ENCODE measurements at regions not wholly inside any gene's neighbourhood (a gene's known extent, or its start where the extent isn't known, plus 50 kb on each side); places are given as distances from the start of the nearest gene placed in this dataset.

DNA sequence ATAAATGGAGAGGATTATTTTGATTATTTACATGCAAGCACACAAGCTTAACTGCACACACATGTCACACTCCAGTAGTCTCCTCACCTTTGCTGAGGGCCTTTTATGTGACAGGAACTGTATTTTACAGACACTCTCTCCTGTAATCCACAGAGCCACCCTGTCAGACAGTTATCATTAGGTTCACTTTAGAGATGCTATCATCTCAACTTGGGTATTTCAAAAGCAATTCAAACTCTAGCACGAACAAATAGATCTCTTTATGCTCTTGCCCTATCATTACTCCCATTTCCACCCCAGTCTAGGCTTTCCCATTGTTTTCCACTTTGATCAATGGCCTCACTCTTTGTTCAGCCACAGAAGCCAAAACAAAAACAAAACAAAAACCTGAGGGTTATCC, 281.2 kb upstream of the EPHA4 start:
- Histone ChIP-seq H3K4me1 (ENCODE audit: insufficient read depth) (no peaks in the 10 kb centered on the region), H3K9me2 (ENCODE audit: insufficient read depth) (peaks cover 8% of the 10 kb centered on the region; the same call in 1 of the 2 replicates), H2AFZ (no peak overlapping the region), H3F3A (replicated peaks; ENCODE audit: low read depth) (no peaks in the 10 kb centered on the region), H3K79me2 (replicated peaks; ENCODE audit: insufficient read depth) (no peaks in the 10 kb centered on the region), H3K4me3 (no peak overlapping the region), H3K27ac (ENCODE audit: low read depth) (no peak overlapping the region), H4K20me1 (replicated peaks; ENCODE audit: insufficient read depth) (no peaks in the 10 kb centered on the region), H3K27me3 (ENCODE audit: insufficient read depth) (no peaks in the 10 kb centered on the region), H3K36me3 (ENCODE audit: insufficient read depth) (no peaks in the 10 kb centered on the region), H3K4me2 (no peak overlapping the region)
- TF ChIP-seq ZNF331 (CRISPR knock-in tag; IDR thresholded peaks at IDR 0.05; ENCODE audit: low read depth) = no peak
- TF ChIP-seq EZH2phosphoT487 (IDR thresholded peaks at IDR 0.05; ENCODE audit: unreplicated experiment) = no peak
- no peak for TF ChIP-seq STAT1 (IDR thresholded peaks at IDR 0.05; ENCODE audit: unreplicated experiment)
- no peak for TF ChIP-seq JUNB (IDR thresholded peaks at IDR 0.05; ENCODE audit: unreplicated experiment)
- TF ChIP-seq NANOG (IDR thresholded peaks at IDR 0.05; ENCODE audit: borderline replicate concordance) = no peak
- TF ChIP-seq CREB1 (CRISPR knock-in tag; IDR thresholded peaks at IDR 0.05; ENCODE audit: low read depth) = no peak
- TF ChIP-seq REST (IDR thresholded peaks at IDR 0.05; ENCODE audit: unreplicated experiment) = no peak
- no peak for TF ChIP-seq POLR2AphosphoS5 (IDR thresholded peaks at IDR 0.05; ENCODE audit: low read depth)
- no peaks in the 10 kb centered on the region for H3K9me3 Mint-ChIP-seq
- no peak overlapping the region for H3K27ac Mint-ChIP-seq
- no peaks in the 10 kb centered on the region; the same call in 1 of the 3 replicates for H3K4me1 Mint-ChIP-seq
- H3K4me3 Mint-ChIP-seq = no peak overlapping the region
- DNase-seq (ENCODE audit: low spot score) (no peak), ATAC-seq (no peak)
- H3K36me3 Mint-ChIP-seq (ENCODE audit: low read depth) = no peaks in the 10 kb centered on the region
- peaks cover 2% of the 10 kb centered on the region for H3K27me3 Mint-ChIP-seq (ENCODE audit: insufficient read depth, low read depth, poor library complexity)

DNA sequence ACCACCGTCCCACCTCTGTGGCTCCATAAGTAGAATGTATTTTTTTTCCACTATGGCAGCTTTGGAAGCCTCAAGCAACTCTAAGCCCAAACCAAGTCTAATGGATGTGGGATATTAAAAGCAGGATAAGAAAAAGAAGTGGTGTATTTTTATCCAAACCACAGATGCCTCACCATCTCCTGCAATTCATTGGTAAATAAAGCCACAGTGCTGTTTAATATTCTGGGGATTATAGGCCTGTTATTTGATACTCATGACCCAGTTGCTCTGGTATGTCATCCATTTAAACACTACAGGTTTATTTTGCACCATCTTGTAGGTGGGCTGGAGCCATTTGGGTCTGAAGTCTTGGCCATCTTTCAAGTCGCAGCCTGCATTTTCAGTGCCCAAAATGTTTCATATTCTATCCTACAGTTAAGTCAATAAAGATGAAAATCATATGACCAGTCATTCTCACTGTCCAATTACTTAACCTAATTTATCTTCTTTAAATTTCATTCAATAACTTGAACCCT, 279.5 kb upstream of the EPHA4 start:
- Mint-ChIP-seq H3K27me3 (ENCODE audit: insufficient read depth, low read depth, poor library complexity) (peaks cover 2% of the 10 kb centered on the region), H3K4me1 (no peaks in the 10 kb centered on the region; the same call in 1 of the 3 replicates), H3K27ac (no peak overlapping the region), H3K9me3 (no peaks in the 10 kb centered on the region), H3K36me3 (ENCODE audit: low read depth) (no peaks in the 10 kb centered on the region), H3K4me3 (no peak overlapping the region)
- H3K27ac ChIP-seq (ENCODE audit: low read depth) = no peak overlapping the region
- TF ChIP-seq POLR2AphosphoS5 (IDR thresholded peaks at IDR 0.05; ENCODE audit: low read depth) = no peak
- TF ChIP-seq REST (IDR thresholded peaks at IDR 0.05; ENCODE audit: unreplicated experiment) = no peak
- no peak for TF ChIP-seq EZH2 (IDR thresholded peaks at IDR 0.05; ENCODE audit: low read depth, unreplicated experiment)
- no peak for TF ChIP-seq ETS1 (IDR thresholded peaks at IDR 0.05)
- no peak for TF ChIP-seq STAT1 (IDR thresholded peaks at IDR 0.05; ENCODE audit: unreplicated experiment)
- no peak for TF ChIP-seq CTCF (conservative IDR thresholded peaks at IDR 0.05; ENCODE audit: low read depth in 2 of 2)
- no peak for TF ChIP-seq NANOG (IDR thresholded peaks at IDR 0.05; ENCODE audit: borderline replicate concordance)
- no peak for TF ChIP-seq CREB1 (CRISPR knock-in tag; IDR thresholded peaks at IDR 0.05; ENCODE audit: low read depth)
- no peaks in the 10 kb centered on the region for H3F3A ChIP-seq (replicated peaks; ENCODE audit: low read depth)
- no peaks in the 10 kb centered on the region for H3K4me1 ChIP-seq (ENCODE audit: insufficient read depth)
- no peak overlapping the region for H2AFZ ChIP-seq
- ATAC-seq (no peak), DNase-seq (ENCODE audit: low spot score) (no peak)
- no peak overlapping the region for H3K4me2 ChIP-seq
- no peaks in the 10 kb centered on the region for H3K36me3 ChIP-seq (ENCODE audit: insufficient read depth)
- H4K20me1 ChIP-seq (replicated peaks; ENCODE audit: insufficient read depth) = no peaks in the 10 kb centered on the region
- peaks cover 8% of the 10 kb centered on the region; the same call in 1 of the 2 replicates for H3K9me2 ChIP-seq (ENCODE audit: insufficient read depth)
- no peaks in the 10 kb centered on the region for H3K79me2 ChIP-seq (replicated peaks; ENCODE audit: insufficient read depth)
- H3K4me3 ChIP-seq = no peak overlapping the region
- H3K27me3 ChIP-seq (ENCODE audit: insufficient read depth) = no peaks in the 10 kb centered on the region
